H4 (cell line): ENCODE measurements at regions not wholly inside any gene's neighbourhood (a gene's known extent, or its start where the extent isn't known, plus 50 kb on each side); places are given as distances from the start of the nearest gene placed in this dataset.
"Not testable (repeated sequence)": the region's sequence is repeated elsewhere in the genome, so short reads cannot be mapped to it uniquely, and the experiment has no call there.

Experiments
- DNase-seq: peaks from one replicate; pipeline ENCODE4 v3.0.0-alpha.2; 2015; ENCODE audit warnings: low spot score

- no peak for DNase-seq
Measured at GRCh38 chr7:46628389-46628788, 707.3 kb upstream of the IGFBP3 start.

- no peak for DNase-seq
Measured at GRCh38 chr7:46626691-46627310, 705.7 kb upstream of the IGFBP3 start.

GRCh38 chr7:46626261-46626660 lies 705.2 kb upstream of the IGFBP3 start:
- no peak for DNase-seq

GRCh38 chr7:46625032-46625431 lies 704.0 kb upstream of the IGFBP3 start:
- no peak for DNase-seq

GRCh38 chr7:46622251-46622650 lies 701.2 kb upstream of the IGFBP3 start:
- DNase-seq, result no peak

GRCh38 chr7:46619723-46620310 lies 698.7 kb upstream of the IGFBP3 start:
- DNase-seq, result no peak

GRCh38 chr7:46616636-46617035 lies 695.6 kb upstream of the IGFBP3 start:
- no peak for DNase-seq

GRCh38 chr7:46613551-46613950 lies 692.5 kb upstream of the IGFBP3 start:
- no peak for DNase-seq

GRCh38 chr7:46613116-46613515 lies 692.0 kb upstream of the IGFBP3 start:
- DNase-seq, result no peak

GRCh38 chr7:46611508-46611907 lies 690.4 kb upstream of the IGFBP3 start:
- DNase-seq, result no peak

GRCh38 chr7:46610746-46611145 lies 689.7 kb upstream of the IGFBP3 start:
- DNase-seq, result no peak

- no peak for DNase-seq
Measured at GRCh38 chr7:46607176-46607575, 686.1 kb upstream of the IGFBP3 start.

GRCh38 chr7:46606761-46607160 lies 685.7 kb upstream of the IGFBP3 start:
- DNase-seq, result no peak

- no peak for DNase-seq
Measured at GRCh38 chr7:46604241-46604661, 683.2 kb upstream of the IGFBP3 start.

GRCh38 chr7:46603780-46604179 lies 682.7 kb upstream of the IGFBP3 start:
- DNase-seq, result peak; percentile 44

GRCh38 chr7:46603296-46603752 lies 682.3 kb upstream of the IGFBP3 start:
- DNase-seq, result no peak

- no peak for DNase-seq
Measured at GRCh38 chr7:46600340-46600739, 679.3 kb upstream of the IGFBP3 start.

GRCh38 chr7:46594831-46595230 lies 673.8 kb upstream of the IGFBP3 start:
- not testable (repeated sequence) for DNase-seq

GRCh38 chr7:46590918-46591905 lies 670.1 kb upstream of the IGFBP3 start:
- DNase-seq, result peak; percentile 84

- DNase-seq, result no peak
Measured at GRCh38 chr7:46589286-46589685, 668.2 kb upstream of the IGFBP3 start.

- no peak for DNase-seq
Measured at GRCh38 chr7:46586406-46586805, 665.3 kb upstream of the IGFBP3 start.

- DNase-seq, result no peak
Measured at GRCh38 chr7:46583656-46584055, 662.6 kb upstream of the IGFBP3 start.

GRCh38 chr7:46581268-46581667 lies 660.2 kb upstream of the IGFBP3 start:
- DNase-seq, result no peak
